B cell (primary cell): ENCODE measurements at regions not wholly inside any gene's neighbourhood (a gene's known extent, or its start where the extent isn't known, plus 50 kb on each side); places are given as distances from the start of the nearest gene placed in this dataset.

Experiments used
- ATAC-seq: fragments of 200-7000 bp; cut with Tn5 transposase; one replicate; pipeline ENCODE4 v1.10.0; 2021; ENCODE audit warnings: low read depth, mild to moderate bottlenecking, moderate number of reproducible peaks, moderate library complexity
- CTCF ChIA-PET: fragments of 350-600 bp; sonication (Branson Sonifier 250); formaldehyde crosslinking; loops from one replicate; lab custom pipeline; 2021; ENCODE audit warnings: antibody characterized with exemption, inconsistent platforms; lab: Charles Lee
- POLR2A ChIA-PET: fragments of 350-600 bp; sonication (Branson Sonifier 250); formaldehyde crosslinking; loops from one replicate; lab custom pipeline; 2021; ENCODE audit warnings: antibody characterized with exemption; lab: Charles Lee
- DNase-seq: peaks from one replicate; pipeline ENCODE4 v3.0.0; 2013
- H2AFZ ChIP-seq: 2 replicates; pipeline ENCODE4 v1.6.1; 2012; ENCODE audit warnings: mild to moderate bottlenecking, low read depth, low read length; ENCODE audit not compliant: insufficient read depth, poor library complexity, severe bottlenecking
- H3K27ac ChIP-seq, 2 donors: 1 replicate in 1 of 2; 2 replicates in 1 of 2; pipeline ENCODE4 v1.5.1; 2012 to 2013; ENCODE audit warnings: low read length in 2 of 2, mild to moderate bottlenecking in 2 of 2, moderate library complexity in 1 of 2
- H3K27me3 ChIP-seq, 4 experiments: fragments of 200-600 bp in 1 of 4; sonication (generic) in 1 of 4; replicated peaks in 1 of 4; 1 replicate in 2 of 4; 2 replicates in 2 of 4; pipeline versions ENCODE4 v1.6.1 to v1.7.0; 2013 to 2016; ENCODE audit warnings: low read length in 3 of 4, mild to moderate bottlenecking in 2 of 4, mixed read lengths in 1 of 4, moderate library complexity in 1 of 4; ENCODE audit not compliant: insufficient read depth in 4 of 4, control insufficient read depth in 3 of 4; ENCODE audit errors: control extremely low read depth in 1 of 4
- H3K36me3 ChIP-seq, 2 experiments: replicated peaks in 1 of 2; 1 replicate in 1 of 2; 2 replicates in 1 of 2; pipeline versions ENCODE4 v1.6.1 to v1.7.1; 2013; ENCODE audit warnings: low read length in 1 of 2; ENCODE audit not compliant: insufficient read depth in 2 of 2, control insufficient read depth in 1 of 2; ENCODE audit errors: control extremely low read depth in 1 of 2, extremely low read depth in 1 of 2
- H3K4me1 ChIP-seq, 2 donors: fragments of 200-600 bp in 1 of 2; sonication (generic) in 1 of 2; 1 replicate in 1 of 2; 2 replicates in 1 of 2; pipeline versions ENCODE4 v1.5.1 to v1.6.1; 2013 to 2017; ENCODE audit warnings: low read length in 2 of 2; ENCODE audit not compliant: control insufficient read depth in 2 of 2, insufficient read depth in 2 of 2
- H3K4me2 ChIP-seq: replicated peaks from 2 replicates; pipeline ENCODE3; 2012; ENCODE audit warnings: mild to moderate bottlenecking, low read depth, low read length; ENCODE audit not compliant: poor library complexity, severe bottlenecking
- H3K4me3 ChIP-seq, 5 experiments: fragments of 200-600 bp in 1 of 5; sonication (generic) in 1 of 5; 1 replicate in 3 of 5; 2 replicates in 2 of 5; pipeline versions ENCODE4 v1.5.1 to v1.7.0; 2011 to 2016; ENCODE audit warnings: low read length in 4 of 5, mild to moderate bottlenecking in 4 of 5, low read depth in 2 of 5, control low read depth in 1 of 5, moderate library complexity in 1 of 5; ENCODE audit not compliant: insufficient read depth in 1 of 5; ENCODE audit errors: control extremely low read depth in 1 of 5, extremely low read depth in 1 of 5
- H3K79me2 ChIP-seq: fragments of 200-600 bp; sonication (generic); one replicate; pipeline ENCODE4 v1.6.0; 2016; ENCODE audit warnings: low read length; ENCODE audit not compliant: control insufficient read depth, insufficient read depth
- H3K9ac ChIP-seq: fragments of 200-600 bp; sonication (generic); 2 replicates; pipeline ENCODE4 v1.6.1; 2017; ENCODE audit warnings: mild to moderate bottlenecking, low read length, moderate library complexity
- H3K9me3 ChIP-seq, 3 donors: one replicate each; pipeline versions ENCODE4 v1.6.1 to v1.7.1; 2013; ENCODE audit warnings: low read length in 2 of 3; ENCODE audit not compliant: control insufficient read depth in 2 of 3, insufficient read depth in 1 of 3; ENCODE audit errors: control extremely low read depth in 1 of 3
- H4K20me1 ChIP-seq: 2 replicates; pipeline ENCODE4 v1.6.0; 2012; ENCODE audit warnings: mild to moderate bottlenecking, low read length; ENCODE audit not compliant: insufficient read depth, control insufficient read depth, poor library complexity, severe bottlenecking
- H3K27ac Mint-ChIP-seq: one replicate; pipeline ENCODE4 v1.8.0; 2021; ENCODE audit warnings: mixed read lengths
- H3K27me3 Mint-ChIP-seq: one replicate; pipeline ENCODE4 v1.8.0; 2021; ENCODE audit warnings: mixed read lengths
- H3K4me1 Mint-ChIP-seq: one replicate; pipeline ENCODE4 v1.8.0; 2021; ENCODE audit warnings: mixed read lengths
- H3K4me3 Mint-ChIP-seq: one replicate; pipeline ENCODE4 v1.8.0; 2021; ENCODE audit warnings: mixed read lengths
- H3K9me3 Mint-ChIP-seq: one replicate; pipeline ENCODE4 v1.8.0; 2022; ENCODE audit warnings: mixed read lengths; ENCODE audit not compliant: insufficient read depth
- CTCF ChIP-seq: fragments of 200-600 bp; IDR thresholded peaks from one replicate; pipeline ENCODE4 v1.8.0; 2022; ENCODE audit warnings: antibody characterized with exemption, mild to moderate bottlenecking
- EZH2 ChIP-seq: IDR thresholded peaks from 2 replicates; pipeline ENCODE4 v1.6.1; 2012; ENCODE audit warnings: borderline replicate concordance, low read depth, mild to moderate bottlenecking, moderate library complexity, low read length; ENCODE audit not compliant: insufficient read depth, poor library complexity, severe bottlenecking
- WGBS: methylation state at CpG from one replicate; pipeline ENCODE4 v1.1.5; 2013; ENCODE audit warnings: missing lambda C conversion rate; ENCODE audit not compliant: insufficient coverage; 5-methylcytosine and 5-hydroxymethylcytosine counted together
- intact Hi-C: fragments of 100-400 bp; cut with micrococcal nuclease; formaldehyde crosslinking; loops from one replicate; pipeline ENCODE4 v1.10.0; 2022

GRCh38 chr1:94636624-94637023 is 95.1 kb upstream of the F3 start:
- H4K20me1 ChIP-seq, result no peaks in the 10 kb centered on the region
- peaks cover 0 to 1% (median 0%) of the 10 kb centered on the region in 3 donors for H3K9me3 ChIP-seq
- TF ChIP-seq CTCF (no peak), EZH2 (no peak)
- no peak overlapping the region for H3K4me3 ChIP-seq
- intact Hi-C loops, result no loop called here
- no peaks in the 10 kb centered on the region for H3K27me3 ChIP-seq
- no peaks in the 10 kb centered on the region for H3K9me3 Mint-ChIP-seq
- CTCF ChIA-PET, result no interaction called here
- no peak for ATAC-seq
- H3K27ac Mint-ChIP-seq, result no peak overlapping the region
- DNase-seq, result no peak
- no peak overlapping the region for H3K4me3 Mint-ChIP-seq
- H3K4me1 Mint-ChIP-seq, result no peaks in the 10 kb centered on the region
- H3K79me2 ChIP-seq, result no peaks in the 10 kb centered on the region
- H3K36me3 ChIP-seq, result no peaks in the 10 kb centered on the region
- no peak overlapping the region for H3K9ac ChIP-seq
- 67% methylated on average over 1 of the region's 3 CpGs for WGBS
- no peak overlapping the region for H2AFZ ChIP-seq
- POLR2A ChIA-PET, result no interaction called here
- H3K27ac ChIP-seq, result no peak overlapping the region
- H3K4me1 ChIP-seq, result no peaks in the 10 kb centered on the region
- no peak overlapping the region for H3K4me2 ChIP-seq
- peaks cover 22% of the 10 kb centered on the region for H3K27me3 Mint-ChIP-seq

- no peak overlapping the region for H3K4me3 Mint-ChIP-seq
- CTCF ChIA-PET, result no interaction called here
These were observed 94.5 kb upstream of the F3 start for GRCh38 chr1:94636100-94636499.

More at GRCh38 chr1:94636100-94636499, 94.5 kb upstream of the F3 start:
- DNase-seq, result no peak
- Mint-ChIP-seq H3K4me1 (no peaks in the 10 kb centered on the region), H3K27ac (no peak overlapping the region), H3K27me3 (peaks cover 22% of the 10 kb centered on the region), H3K9me3 (peaks cover 2% of the 10 kb centered on the region)
- H3K9ac ChIP-seq, result no peak overlapping the region
- TF ChIP-seq EZH2 (no peak), CTCF (no peak)
- H3K4me2 ChIP-seq, result no peak overlapping the region
- no peaks in the 10 kb centered on the region for H3K79me2 ChIP-seq
- no peak overlapping the region for H3K27ac ChIP-seq
- 100% methylated on average over 2 of the region's 2 CpGs for WGBS
- H3K36me3 ChIP-seq, result no peaks in the 10 kb centered on the region
- H2AFZ ChIP-seq, result no peak overlapping the region
- H3K9me3 ChIP-seq, result peaks cover 0 to 1% (median 0%) of the 10 kb centered on the region in 3 donors
- no peaks in the 10 kb centered on the region for H3K27me3 ChIP-seq
- POLR2A ChIA-PET, result no interaction called here
- no peaks in the 10 kb centered on the region for H3K4me1 ChIP-seq
- H3K4me3 ChIP-seq, result no peak overlapping the region
- ATAC-seq, result no peak
- intact Hi-C loops, result no loop called here
- H4K20me1 ChIP-seq, result no peaks in the 10 kb centered on the region
